Astrocyte of the cerebellum (primary cell): ENCODE measurements at regions not wholly inside any gene's neighbourhood (a gene's known extent, or its start where the extent isn't known, plus 50 kb on each side); places are given as distances from the start of the nearest gene placed in this dataset.

ENCODE experiments used
- DNase-seq: peaks from one replicate; pipeline ENCODE4 v3.0.0-alpha.2; 2011; ENCODE audit warnings: low read depth
- H3K4me3 ChIP-seq: 2 replicates; pipeline ENCODE4 v1.5.1; 2011; ENCODE audit warnings: mild to moderate bottlenecking, low read depth, low read length, moderate library complexity
- in situ Hi-C: cut with HindIII; loops from 2 replicates; pipeline ENCODE4 v1.10.0; 2017; ENCODE audit warnings: low sequenced_read_pairs
- TF ChIP-seq, protein P1 (sequence below): IDR thresholded peaks from 2 replicates; pipeline ENCODE4 v1.5.1; 2012; ENCODE audit warnings: low read length, low read depth, moderate library complexity, mild to moderate bottlenecking; ENCODE audit errors: missing control alignments

DNA sequence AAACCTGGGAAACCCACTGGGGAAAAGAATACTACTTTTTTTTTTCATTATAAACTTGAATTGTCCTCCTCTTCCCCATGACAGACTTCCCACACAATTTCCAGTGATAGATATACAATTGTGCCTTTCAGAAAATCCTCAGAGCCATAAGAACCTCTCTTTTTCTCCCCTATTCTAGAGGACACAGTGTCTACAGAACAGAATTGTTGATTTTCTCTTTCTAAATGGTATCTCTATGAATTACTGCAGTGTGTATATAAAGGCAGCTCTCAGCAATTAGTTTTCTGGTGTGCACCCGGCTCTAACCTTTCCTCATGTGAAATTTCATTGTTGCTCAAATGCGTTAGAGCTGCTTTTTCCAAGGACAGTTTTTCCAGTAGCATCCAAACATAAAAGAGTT is 430.1 kb downstream of the TUSC7 start:
- TF ChIP-seq, protein P1, sequence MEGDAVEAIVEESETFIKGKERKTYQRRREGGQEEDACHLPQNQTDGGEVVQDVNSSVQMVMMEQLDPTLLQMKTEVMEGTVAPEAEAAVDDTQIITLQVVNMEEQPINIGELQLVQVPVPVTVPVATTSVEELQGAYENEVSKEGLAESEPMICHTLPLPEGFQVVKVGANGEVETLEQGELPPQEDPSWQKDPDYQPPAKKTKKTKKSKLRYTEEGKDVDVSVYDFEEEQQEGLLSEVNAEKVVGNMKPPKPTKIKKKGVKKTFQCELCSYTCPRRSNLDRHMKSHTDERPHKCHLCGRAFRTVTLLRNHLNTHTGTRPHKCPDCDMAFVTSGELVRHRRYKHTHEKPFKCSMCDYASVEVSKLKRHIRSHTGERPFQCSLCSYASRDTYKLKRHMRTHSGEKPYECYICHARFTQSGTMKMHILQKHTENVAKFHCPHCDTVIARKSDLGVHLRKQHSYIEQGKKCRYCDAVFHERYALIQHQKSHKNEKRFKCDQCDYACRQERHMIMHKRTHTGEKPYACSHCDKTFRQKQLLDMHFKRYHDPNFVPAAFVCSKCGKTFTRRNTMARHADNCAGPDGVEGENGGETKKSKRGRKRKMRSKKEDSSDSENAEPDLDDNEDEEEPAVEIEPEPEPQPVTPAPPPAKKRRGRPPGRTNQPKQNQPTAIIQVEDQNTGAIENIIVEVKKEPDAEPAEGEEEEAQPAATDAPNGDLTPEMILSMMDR: no peak
- in situ Hi-C loops: no loop called here
- H3K4me3 ChIP-seq: no peak overlapping the region
- no peak for DNase-seq

DNA sequence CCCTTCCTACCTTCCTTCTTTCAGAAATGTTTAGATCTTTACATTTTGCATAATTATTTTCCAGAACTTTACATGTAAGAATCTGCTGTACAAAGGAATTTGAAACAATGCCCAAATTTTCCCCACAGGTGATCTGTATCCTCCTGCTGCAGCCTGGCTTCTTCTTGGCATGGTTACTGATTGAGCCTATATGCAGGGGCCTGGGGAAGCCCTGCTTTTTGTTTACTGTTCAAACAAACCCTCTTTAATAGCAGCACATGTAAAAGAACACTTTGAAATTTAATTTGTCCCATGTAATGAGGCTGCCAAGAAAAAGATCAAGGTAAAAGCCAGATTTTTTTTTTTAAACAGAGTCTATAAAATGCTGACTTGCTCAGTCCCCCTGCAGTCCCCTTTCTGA is 432.2 kb downstream of the TUSC7 start:
- H3K4me3 ChIP-seq: no peak overlapping the region
- TF ChIP-seq, protein P1: no peak
- in situ Hi-C loops: no loop called here
- no peak for DNase-seq

DNA sequence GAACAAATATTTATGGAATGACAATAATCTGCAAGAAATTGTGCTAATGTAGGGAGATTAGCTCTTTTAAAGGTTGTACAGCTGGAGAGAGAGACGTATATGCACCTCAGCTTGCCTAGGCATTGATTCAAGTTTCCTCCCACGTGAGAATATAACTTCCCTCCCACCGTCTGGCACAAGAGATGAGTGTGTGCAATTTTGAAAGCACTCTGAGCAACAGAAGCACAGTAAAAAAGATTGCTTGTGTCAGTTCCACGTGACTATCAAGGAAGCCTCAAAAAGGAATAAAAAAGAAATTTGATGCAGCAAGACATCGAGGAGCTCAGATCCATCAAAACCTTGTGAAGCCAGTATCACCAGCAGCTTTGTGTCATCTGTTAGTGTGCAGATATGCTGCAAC is 435.3 kb downstream of the TUSC7 start:
- TF ChIP-seq, protein P1: no peak
- in situ Hi-C loops: no loop called here
- DNase-seq: no peak

DNA sequence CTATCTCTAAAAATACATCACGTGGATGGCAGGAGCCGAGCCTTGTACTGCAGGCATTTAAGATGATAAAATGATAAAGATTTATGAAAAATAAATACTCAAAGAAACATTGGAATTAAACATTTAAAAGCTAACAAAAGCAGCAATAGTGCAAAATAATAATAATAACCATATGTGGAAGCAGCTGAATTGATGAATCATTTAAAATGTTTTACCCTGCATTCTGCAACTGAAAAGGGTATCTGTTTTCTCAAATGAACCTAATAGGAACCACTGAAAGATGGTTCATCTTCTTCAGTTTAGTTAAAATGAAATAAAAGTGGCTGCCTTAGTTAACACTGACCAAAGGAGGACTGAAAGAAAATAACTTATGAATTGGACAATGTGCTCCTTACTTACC is 436.1 kb downstream of the TUSC7 start:
- no peak overlapping the region for H3K4me3 ChIP-seq
- TF ChIP-seq, protein P1: no peak
- DNase-seq: no peak
- in situ Hi-C loops: no loop called here

More for the DNA sequence above, 435.3 kb downstream of the TUSC7 start:
- H3K4me3 ChIP-seq: no peak overlapping the region

DNA sequence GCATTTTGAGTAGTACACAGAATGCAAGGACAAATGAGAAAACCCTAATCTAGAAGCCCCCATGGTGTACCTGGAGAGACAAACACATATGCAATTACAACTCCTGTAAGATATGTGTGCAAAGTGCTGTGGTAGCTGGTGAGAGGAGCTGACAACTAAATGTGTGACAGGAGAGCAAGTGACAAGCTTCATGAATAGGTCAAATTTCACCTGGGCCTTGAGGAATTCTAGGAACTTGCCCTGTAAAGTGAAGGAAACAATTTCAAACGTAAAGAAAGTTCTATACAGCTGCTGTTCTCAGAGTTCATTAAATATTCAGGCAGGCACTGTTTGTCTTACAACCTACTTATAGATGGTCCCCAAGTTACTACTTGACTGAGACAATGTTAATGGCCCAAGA is 437.0 kb downstream of the TUSC7 start:
- TF ChIP-seq, protein P1: no peak
- in situ Hi-C loops: no loop called here
- no peak overlapping the region for H3K4me3 ChIP-seq
- DNase-seq: no peak

DNA sequence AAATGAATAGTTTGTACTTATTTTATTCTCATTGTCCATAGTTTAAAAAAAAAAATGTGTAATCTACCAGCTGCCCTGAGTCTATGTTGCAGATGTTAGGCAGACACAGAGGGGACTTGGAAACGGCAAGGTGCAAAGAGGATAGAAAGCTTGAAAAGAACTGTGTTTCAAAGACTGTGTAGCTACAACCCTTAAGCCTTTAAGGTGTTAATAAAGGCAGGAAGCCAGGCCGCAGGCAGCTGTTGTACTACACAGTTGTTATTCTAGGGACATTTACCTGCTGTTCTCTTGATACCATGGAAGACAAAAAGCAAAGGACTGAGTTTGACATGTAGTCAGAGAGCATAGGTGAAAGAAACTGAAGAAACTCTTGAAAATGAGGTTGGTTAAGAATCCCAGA is 440.0 kb downstream of the TUSC7 start:
- in situ Hi-C loops: no loop called here
- TF ChIP-seq, protein P1: no peak

DNA sequence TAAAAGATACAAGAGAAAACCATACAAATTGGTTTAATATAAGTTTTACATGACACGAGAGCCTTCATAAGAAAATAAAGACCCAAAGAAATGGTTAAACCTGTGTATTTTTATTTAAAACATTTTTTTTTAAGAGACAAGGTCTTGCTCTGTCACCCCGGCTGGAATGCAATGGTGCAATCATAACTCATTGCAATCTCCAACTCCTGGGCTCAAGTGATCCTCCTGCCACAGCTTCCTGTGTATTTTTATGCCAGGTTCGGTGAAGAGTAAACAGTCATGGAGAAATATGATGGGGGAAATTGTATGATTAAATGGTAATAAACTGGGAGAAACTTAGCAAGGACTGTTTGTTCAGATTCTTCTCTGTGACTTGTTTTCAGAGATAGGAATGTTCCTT is 441.0 kb downstream of the TUSC7 start:
- in situ Hi-C loops: no loop called here
- no peak overlapping the region for H3K4me3 ChIP-seq
- no peak for DNase-seq
- TF ChIP-seq, protein P1: no peak

More for the DNA sequence above, 440.0 kb downstream of the TUSC7 start:
- no peak overlapping the region for H3K4me3 ChIP-seq
- no peak for DNase-seq
